Activated naive CD4-positive, alpha-beta T cell treated with anti-CD3 and anti-CD28 coated beads, Interleukin-2, amount 10 ng/mL, durations not matched to agents 7 days and 5 days (primary cell): ENCODE measurements at regions not wholly inside any gene's neighbourhood (a gene's known extent, or its start where the extent isn't known, plus 50 kb on each side); places are given as distances from the start of the nearest gene placed in this dataset.
"Not testable (repeated sequence)": the region's sequence is repeated elsewhere in the genome, so short reads cannot be mapped to it uniquely, and the experiment has no call there.

Source experiments
- CTCF ChIA-PET: fragments of 350-600 bp; sonication (Branson Sonifier 250); formaldehyde crosslinking; loops from one replicate; lab custom pipeline; 2021; ENCODE audit warnings: antibody characterized with exemption; lab: Charles Lee
- DNase-seq: peaks from one replicate; pipeline ENCODE4 v3.0.0-alpha.2; 2020
- H3K27ac Mint-ChIP-seq: one replicate; pipeline ENCODE4 v1.8.0; 2021; ENCODE audit warnings: mild to moderate bottlenecking, moderate library complexity, mixed read lengths
- H3K27me3 Mint-ChIP-seq: one replicate; pipeline ENCODE4 v1.8.0; 2021; ENCODE audit warnings: mild to moderate bottlenecking, mixed read lengths
- H3K36me3 Mint-ChIP-seq: one replicate; pipeline ENCODE4 v1.8.0; 2021; ENCODE audit warnings: mixed read lengths
- H3K4me1 Mint-ChIP-seq: one replicate; pipeline ENCODE4 v1.8.0; 2021; ENCODE audit warnings: mixed read lengths
- H3K4me3 Mint-ChIP-seq: one replicate; pipeline ENCODE4 v1.8.0; 2021; ENCODE audit warnings: mild to moderate bottlenecking, moderate library complexity, mixed read lengths
- H3K9me3 Mint-ChIP-seq: one replicate; pipeline ENCODE4 v1.8.0; 2021; ENCODE audit warnings: mixed read lengths

- Mint-ChIP-seq H3K9me3 (peaks cover 2% of the 10 kb centered on the region), H3K27me3 (no peaks in the 10 kb centered on the region), H3K4me3 (no peak overlapping the region), H3K4me1 (no peaks in the 10 kb centered on the region), H3K27ac (no peak overlapping the region), H3K36me3 (no peaks in the 10 kb centered on the region)
- CTCF ChIA-PET = no interaction called here
- DNase-seq = peak; percentile 35
Measured at GRCh38 chr14:28608851-28609828, 157.4 kb upstream of the FOXG1 start.

GRCh38 chr14:28612414-28612813 is 154.2 kb upstream of the FOXG1 start:
- no peak for DNase-seq
- no peaks in the 10 kb centered on the region for H3K27me3 Mint-ChIP-seq
- H3K4me3 Mint-ChIP-seq = no peak overlapping the region
- peaks cover 9% of the 10 kb centered on the region for H3K9me3 Mint-ChIP-seq
- no peaks in the 10 kb centered on the region for H3K4me1 Mint-ChIP-seq
- H3K36me3 Mint-ChIP-seq = no peaks in the 10 kb centered on the region
- CTCF ChIA-PET = no interaction called here
- no peak overlapping the region for H3K27ac Mint-ChIP-seq

- Mint-ChIP-seq H3K4me3 (no peak overlapping the region), H3K9me3 (peaks cover 9% of the 10 kb centered on the region), H3K4me1 (no peaks in the 10 kb centered on the region), H3K36me3 (no peaks in the 10 kb centered on the region), H3K27me3 (no peaks in the 10 kb centered on the region), H3K27ac (no peak overlapping the region)
- DNase-seq = no peak
- CTCF ChIA-PET = no interaction called here
Measured at GRCh38 chr14:28613532-28613931, 153.1 kb upstream of the FOXG1 start.

GRCh38 chr14:28626780-28627179 is 139.8 kb upstream of the FOXG1 start:
- Mint-ChIP-seq H3K36me3 (no peaks in the 10 kb centered on the region), H3K27me3 (no peaks in the 10 kb centered on the region), H3K4me3 (no peak overlapping the region), H3K27ac (no peak overlapping the region), H3K9me3 (peaks cover 4% of the 10 kb centered on the region), H3K4me1 (no peaks in the 10 kb centered on the region)
- CTCF ChIA-PET = no interaction called here
- no peak for DNase-seq

GRCh38 chr14:28629328-28630004 is 137.1 kb upstream of the FOXG1 start:
- H3K27ac Mint-ChIP-seq = no peak overlapping the region
- CTCF ChIA-PET = no interaction called here
- H3K4me1 Mint-ChIP-seq = no peaks in the 10 kb centered on the region
- no peak for DNase-seq
- H3K4me3 Mint-ChIP-seq = no peak overlapping the region
- H3K36me3 Mint-ChIP-seq = no peaks in the 10 kb centered on the region
- peaks cover 6% of the 10 kb centered on the region for H3K9me3 Mint-ChIP-seq
- H3K27me3 Mint-ChIP-seq = no peaks in the 10 kb centered on the region

- CTCF ChIA-PET = no interaction called here
- Mint-ChIP-seq H3K9me3 (peaks cover 6% of the 10 kb centered on the region), H3K27me3 (no peaks in the 10 kb centered on the region), H3K27ac (no peak overlapping the region), H3K4me1 (no peaks in the 10 kb centered on the region), H3K36me3 (no peaks in the 10 kb centered on the region), H3K4me3 (no peak overlapping the region)
- no peak for DNase-seq
Measured at GRCh38 chr14:28630100-28630499, 136.5 kb upstream of the FOXG1 start.

- no peak for DNase-seq
- Mint-ChIP-seq H3K9me3 (peaks cover 8% of the 10 kb centered on the region), H3K4me3 (no peak overlapping the region), H3K4me1 (no peaks in the 10 kb centered on the region), H3K36me3 (no peaks in the 10 kb centered on the region), H3K27me3 (no peaks in the 10 kb centered on the region), H3K27ac (no peak overlapping the region)
- CTCF ChIA-PET = no interaction called here
Measured at GRCh38 chr14:28635387-28635786, 131.2 kb upstream of the FOXG1 start.

- H3K4me1 Mint-ChIP-seq, CTCF ChIA-PET: not testable (repeated sequence)
Measured at GRCh38 chr14:28635816-28636215, 130.8 kb upstream of the FOXG1 start.

GRCh38 chr14:28641189-28641588 is 125.4 kb upstream of the FOXG1 start:
- H3K27me3 Mint-ChIP-seq, H3K27ac Mint-ChIP-seq, CTCF ChIA-PET, H3K4me3 Mint-ChIP-seq, DNase-seq, H3K4me1 Mint-ChIP-seq, H3K36me3 Mint-ChIP-seq, H3K9me3 Mint-ChIP-seq: not testable (repeated sequence)

More at GRCh38 chr14:28635816-28636215, 130.8 kb upstream of the FOXG1 start:
- not testable (repeated sequence) for H3K9me3 Mint-ChIP-seq, H3K27ac Mint-ChIP-seq, H3K27me3 Mint-ChIP-seq, H3K4me3 Mint-ChIP-seq, H3K36me3 Mint-ChIP-seq, DNase-seq

GRCh38 chr14:28651148-28651547 is 115.4 kb upstream of the FOXG1 start:
- Mint-ChIP-seq H3K9me3 (peaks cover 10% of the 10 kb centered on the region), H3K36me3 (no peaks in the 10 kb centered on the region), H3K27ac (no peak overlapping the region), H3K4me3 (no peak overlapping the region), H3K4me1 (no peaks in the 10 kb centered on the region), H3K27me3 (no peaks in the 10 kb centered on the region)
- DNase-seq = no peak
- CTCF ChIA-PET = no interaction called here

GRCh38 chr14:28652782-28653181 is 113.8 kb upstream of the FOXG1 start:
- Mint-ChIP-seq H3K4me1 (no peaks in the 10 kb centered on the region), H3K27me3 (no peaks in the 10 kb centered on the region), H3K4me3 (no peak overlapping the region), H3K27ac (no peak overlapping the region), H3K36me3 (no peaks in the 10 kb centered on the region), H3K9me3 (peaks cover 10% of the 10 kb centered on the region)
- CTCF ChIA-PET = no interaction called here
- no peak for DNase-seq

- DNase-seq = no peak
Measured at GRCh38 chr14:28653521-28653920, 113.1 kb upstream of the FOXG1 start.

GRCh38 chr14:28656704-28657255 is 109.8 kb upstream of the FOXG1 start:
- no peaks in the 10 kb centered on the region for H3K36me3 Mint-ChIP-seq
- H3K27me3 Mint-ChIP-seq = no peaks in the 10 kb centered on the region
- peaks cover 6% of the 10 kb centered on the region for H3K9me3 Mint-ChIP-seq

More at GRCh38 chr14:28653521-28653920, 113.1 kb upstream of the FOXG1 start:
- no peaks in the 10 kb centered on the region for H3K36me3 Mint-ChIP-seq
- H3K27me3 Mint-ChIP-seq = no peaks in the 10 kb centered on the region
- no peaks in the 10 kb centered on the region for H3K4me1 Mint-ChIP-seq
- peaks cover 10% of the 10 kb centered on the region for H3K9me3 Mint-ChIP-seq
- no peak overlapping the region for H3K27ac Mint-ChIP-seq
- no peak overlapping the region for H3K4me3 Mint-ChIP-seq
- CTCF ChIA-PET = no interaction called here

GRCh38 chr14:28661171-28661772 is 105.3 kb upstream of the FOXG1 start:
- H3K36me3 Mint-ChIP-seq = no peaks in the 10 kb centered on the region
- H3K4me1 Mint-ChIP-seq = no peaks in the 10 kb centered on the region
- H3K9me3 Mint-ChIP-seq = peaks cover 4% of the 10 kb centered on the region
- DNase-seq = no peak
- no peak overlapping the region for H3K4me3 Mint-ChIP-seq
- H3K27me3 Mint-ChIP-seq = no peaks in the 10 kb centered on the region
- CTCF ChIA-PET = no interaction called here
- no peak overlapping the region for H3K27ac Mint-ChIP-seq

More at GRCh38 chr14:28656704-28657255, 109.8 kb upstream of the FOXG1 start:
- Mint-ChIP-seq H3K4me1 (no peaks in the 10 kb centered on the region), H3K27ac (no peak overlapping the region), H3K4me3 (no peak overlapping the region)
- no peak for DNase-seq
- CTCF ChIA-PET = no interaction called here
